HG02870 (cell line): ENCODE measurements at regions not wholly inside any gene's neighbourhood (a gene's known extent, or its start where the extent isn't known, plus 50 kb on each side); places are given as distances from the start of the nearest gene placed in this dataset.

ENCODE experiments used
- ATAC-seq: cut with Tn5 transposase; IDR thresholded peaks from one replicate; pipeline ENCODE4 v1.9.1; 2021; ENCODE audit warnings: mild to moderate bottlenecking, moderate library complexity; ENCODE audit not compliant: unreplicated experiment

DNA sequence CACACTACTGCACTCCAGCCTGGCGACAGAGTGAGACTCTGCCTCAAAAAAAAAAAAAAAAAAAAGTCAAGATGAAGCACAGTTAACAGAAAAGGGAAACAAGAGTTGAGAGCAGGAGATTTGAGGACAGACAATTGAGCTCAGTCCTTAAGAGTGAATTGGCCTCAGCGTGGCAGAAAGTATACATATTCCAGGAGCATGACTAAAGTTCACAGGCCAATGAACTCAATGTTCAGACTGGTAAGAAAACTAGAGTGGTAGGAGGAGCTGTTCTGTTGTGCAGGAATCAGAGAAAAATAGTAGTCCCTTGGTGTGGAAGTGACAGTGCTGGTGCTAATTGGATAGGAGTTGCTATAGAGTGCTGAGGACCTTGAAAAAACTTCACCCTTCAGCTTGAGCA is 60.0 kb downstream of the NRN1 start:
- ATAC-seq = no peak

DNA sequence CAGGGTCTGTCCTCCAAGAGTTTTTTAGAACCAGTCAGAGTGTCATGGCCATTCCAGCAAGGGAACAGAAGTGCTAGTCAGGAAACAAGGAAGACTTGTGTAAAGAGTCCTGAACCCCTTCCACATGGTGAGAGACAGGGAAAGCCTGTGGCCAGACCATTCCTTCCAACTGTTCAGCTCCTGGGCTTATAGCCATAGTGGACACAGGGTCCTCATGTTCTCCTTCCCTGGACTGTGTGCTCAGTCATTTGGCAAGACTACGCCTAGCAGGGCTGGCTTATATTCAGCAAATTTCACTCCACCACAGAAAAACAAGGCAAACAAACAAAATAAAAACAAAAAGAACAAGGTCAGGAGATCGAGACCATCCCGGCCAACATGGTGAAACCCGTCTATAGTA is 60.5 kb downstream of the NRN1 start:
- no peak for ATAC-seq

DNA sequence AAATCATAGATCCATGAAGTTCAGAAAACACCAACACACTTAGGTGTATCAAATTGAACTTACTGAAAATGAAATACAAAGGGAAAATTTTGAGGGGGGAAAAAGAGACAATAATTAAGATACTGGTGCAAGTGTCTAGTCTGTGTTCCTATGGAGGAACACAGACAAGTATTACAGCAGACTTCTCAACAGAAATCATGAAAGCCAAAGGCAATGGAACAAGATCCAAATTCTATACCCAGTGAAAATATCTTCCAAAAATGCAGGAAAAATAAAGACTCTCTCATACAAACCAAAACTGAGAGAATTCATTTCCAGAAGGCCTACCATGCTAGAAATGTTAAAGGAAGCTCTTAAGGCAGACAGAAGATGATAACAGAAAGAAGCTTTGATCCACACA is 63.1 kb downstream of the NRN1 start:
- ATAC-seq = no peak

DNA sequence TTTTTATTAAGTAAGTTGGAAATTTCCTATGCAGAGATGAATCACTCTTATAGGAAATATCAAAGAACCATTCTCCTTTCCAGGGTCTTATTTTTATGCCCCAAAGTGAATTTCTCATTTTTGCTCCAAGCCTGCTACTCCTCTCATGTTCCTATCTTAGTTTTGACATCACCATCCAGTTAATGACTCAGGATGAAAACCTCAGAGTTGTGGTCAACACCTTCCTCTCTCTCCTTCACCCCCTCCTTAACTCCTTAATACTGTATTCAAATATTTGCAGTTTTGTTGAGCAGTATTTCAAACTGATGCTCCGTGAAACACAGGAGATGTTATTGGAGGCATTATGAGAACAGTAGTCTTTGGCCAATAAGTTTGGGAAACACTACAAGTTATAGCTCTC is 64.1 kb downstream of the NRN1 start:
- ATAC-seq = no peak

DNA sequence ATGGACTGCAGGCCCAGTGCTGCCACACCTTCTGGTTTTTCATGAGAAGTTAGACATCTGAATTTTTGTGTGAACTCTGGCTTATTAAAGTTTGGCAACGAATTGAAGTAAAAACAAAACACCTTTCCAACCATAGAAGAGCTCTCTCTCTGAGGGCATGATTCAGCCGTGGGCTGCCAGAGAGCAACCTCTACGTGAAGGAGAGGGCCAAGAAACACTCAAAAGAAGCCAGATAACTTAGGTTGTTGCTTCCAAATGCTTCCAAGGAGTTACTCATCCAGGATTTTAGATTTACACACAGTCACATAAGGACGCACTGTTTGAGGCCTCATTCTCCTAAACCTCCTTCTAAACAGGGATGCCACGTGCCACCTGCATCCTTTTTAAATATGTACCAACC is 65.5 kb downstream of the NRN1 start:
- ATAC-seq = no peak

DNA sequence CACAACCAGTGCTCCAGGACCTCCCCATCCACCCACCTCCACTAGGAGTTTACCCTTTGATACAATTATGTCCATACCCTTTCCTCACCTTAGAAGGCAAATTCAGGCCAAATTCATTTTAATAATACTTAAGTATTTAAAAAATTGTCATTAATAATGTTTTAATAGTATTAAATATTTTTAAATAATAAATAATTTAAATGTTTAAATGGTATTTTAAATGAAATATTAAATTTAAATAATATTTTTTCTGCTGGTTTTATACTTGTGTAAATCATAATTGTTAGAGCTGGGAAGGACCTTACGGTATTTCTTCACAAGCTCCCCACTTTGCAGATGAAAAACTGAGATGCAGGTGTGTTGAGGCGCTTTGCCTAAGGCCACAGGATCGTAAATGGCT is 67.8 kb downstream of the NRN1 start:
- no peak for ATAC-seq

DNA sequence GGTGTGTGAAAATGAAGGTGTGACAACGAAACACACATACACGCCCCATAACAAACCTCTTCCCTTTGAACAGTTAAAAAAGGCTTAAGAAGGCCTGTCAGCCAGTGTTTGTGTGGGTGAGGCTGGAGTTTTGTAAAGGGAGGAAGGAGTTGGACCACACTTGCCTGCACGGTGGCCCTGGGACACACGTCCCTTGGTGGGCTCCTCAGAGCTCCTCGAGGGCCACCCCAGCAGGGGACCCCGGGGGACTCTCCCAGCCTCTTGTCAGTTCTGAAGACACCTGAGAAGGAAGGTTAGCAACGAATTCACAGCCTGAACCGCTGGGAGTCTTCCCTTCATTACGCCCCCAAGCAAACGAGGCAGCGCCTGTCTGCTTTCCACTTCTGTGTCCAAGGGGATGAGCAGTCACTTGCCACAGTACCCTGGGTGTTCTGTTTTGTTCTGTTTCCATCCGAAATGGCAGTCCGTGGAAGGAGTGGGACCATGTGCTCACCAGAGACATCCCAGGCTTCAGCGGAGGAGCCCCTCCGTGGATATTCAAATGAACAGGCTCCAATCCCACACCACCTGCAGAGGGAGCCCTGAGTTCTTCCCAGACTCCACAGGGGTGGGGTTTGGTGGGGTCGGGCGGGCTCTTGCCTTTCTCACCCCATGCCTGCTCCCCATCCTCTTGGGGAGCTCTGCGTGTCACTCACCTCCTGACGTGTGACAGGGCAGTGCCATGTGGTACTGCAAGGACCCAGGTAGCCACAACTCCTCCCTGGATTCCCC is 68.6 kb downstream of the NRN1 start:
- no peak for ATAC-seq

DNA sequence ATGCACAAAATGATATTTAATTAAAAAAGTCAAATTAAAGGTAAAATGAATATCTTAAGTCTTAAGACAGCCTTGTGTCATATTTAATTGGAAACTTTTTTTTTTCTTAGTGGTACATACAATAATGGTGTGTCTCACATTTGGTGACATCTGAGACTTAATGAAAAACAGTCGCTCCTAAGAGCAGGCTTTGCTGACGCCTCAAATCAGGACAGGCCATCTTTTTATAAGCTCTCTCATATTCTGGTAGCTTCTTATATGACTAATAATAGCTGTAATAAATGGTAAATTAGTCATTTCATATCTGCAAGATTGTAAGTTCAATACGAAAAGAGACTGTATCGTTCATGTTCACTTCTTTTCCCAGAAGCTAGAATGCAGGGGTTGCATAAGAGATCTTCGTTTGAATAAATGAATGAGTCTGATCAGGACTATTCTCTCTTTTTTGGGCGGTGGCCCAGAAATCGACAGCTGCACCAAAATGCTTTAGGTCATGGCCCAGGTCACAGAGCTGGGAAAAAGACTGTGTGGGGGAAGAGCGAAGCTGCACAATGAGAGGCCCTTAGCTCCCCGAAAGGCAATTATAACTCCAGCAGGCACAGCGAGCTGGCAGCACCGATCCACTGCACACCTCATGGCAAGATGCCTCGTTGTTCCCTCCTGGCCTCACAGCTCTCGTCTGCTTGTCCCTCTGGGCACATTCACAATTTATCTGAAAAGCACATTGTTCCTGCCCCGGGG is 69.4 kb downstream of the NRN1 start:
- ATAC-seq = no peak

DNA sequence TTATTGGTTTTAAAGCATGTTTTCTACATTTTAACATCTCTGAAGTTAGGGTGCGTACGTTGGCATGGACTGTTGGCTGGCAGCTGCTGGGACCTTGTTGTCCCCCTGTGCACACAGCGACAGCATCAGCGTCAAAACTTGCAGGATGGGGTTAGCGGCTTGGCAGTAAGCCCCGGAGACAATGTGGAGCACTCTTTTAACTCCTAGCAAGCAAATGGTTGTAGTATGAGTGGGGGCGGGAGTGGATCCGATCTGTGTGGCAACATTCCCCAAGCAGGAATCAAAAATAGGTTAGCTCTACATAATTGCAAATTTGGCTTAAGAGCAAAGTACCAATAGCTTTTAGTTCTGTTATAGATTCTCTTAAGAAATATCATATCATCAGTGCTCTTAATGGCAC is 70.1 kb downstream of the NRN1 start:
- no peak for ATAC-seq

DNA sequence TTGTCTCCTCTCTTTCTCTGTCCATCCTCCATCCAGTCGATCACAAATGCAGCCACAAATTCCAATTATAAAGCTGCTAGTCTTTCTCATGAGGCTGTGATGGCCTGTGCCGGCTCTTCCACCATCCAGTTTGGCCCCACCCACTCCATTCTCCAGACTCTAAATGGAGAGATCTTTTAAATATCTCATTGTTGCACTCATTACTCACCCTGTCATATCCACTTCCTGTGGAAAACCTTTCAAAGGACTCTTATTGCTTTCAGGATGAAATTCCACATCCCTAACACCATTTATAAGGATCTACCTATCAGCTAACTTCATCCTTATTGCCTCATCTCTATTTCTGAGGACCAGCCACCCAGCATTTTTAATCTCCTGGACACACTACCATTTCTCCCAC is 70.6 kb downstream of the NRN1 start:
- ATAC-seq = no peak

DNA sequence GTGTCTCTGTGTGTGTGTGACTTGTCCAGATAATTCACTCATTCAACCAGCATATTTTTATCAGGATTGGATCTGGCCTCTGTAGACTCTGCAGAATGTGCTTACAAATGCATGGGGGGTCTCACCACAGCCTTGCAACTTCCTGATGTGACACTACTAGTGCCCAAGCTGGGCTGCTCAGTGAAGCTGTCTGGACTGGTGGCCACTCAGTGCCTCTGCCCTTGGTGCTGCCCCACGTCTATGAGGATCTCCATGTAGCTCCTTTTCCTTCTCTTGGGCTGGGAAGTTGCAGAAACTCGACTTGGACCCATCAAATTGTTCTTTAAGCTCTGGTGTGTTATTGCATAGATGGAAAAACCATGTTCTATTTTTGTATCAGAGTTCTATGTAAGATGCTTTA is 75.8 kb downstream of the NRN1 start:
- no peak for ATAC-seq

DNA sequence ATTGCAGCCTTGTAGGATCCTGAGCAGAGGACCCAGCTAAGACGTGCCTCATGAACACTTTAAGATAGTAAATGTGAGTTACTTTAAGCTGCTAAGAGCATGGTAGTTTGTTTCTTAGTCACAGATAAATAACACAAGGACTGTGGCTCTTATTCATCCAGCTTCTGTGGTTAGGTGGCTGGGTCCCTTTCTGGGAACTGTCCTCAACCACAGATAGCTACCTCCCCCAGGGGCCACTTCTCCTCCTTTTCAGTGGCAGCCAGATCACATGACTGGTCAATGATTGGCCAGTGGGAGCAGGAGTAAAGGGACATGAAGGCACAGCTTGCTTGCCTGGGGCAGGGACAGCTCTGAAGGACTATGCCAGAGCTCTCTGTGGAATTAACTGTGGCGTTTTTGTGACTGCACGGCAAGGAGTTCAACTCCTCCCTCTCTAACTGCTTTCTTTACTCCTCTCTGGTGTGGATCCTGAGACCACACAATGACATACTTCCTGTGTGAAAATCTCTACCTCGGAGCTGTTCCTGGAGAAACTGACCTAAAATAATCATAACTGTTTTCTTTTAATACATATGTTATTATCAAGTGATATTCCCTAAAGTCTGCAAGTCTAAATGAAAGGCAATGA is 76.5 kb downstream of the NRN1 start:
- ATAC-seq = no peak

DNA sequence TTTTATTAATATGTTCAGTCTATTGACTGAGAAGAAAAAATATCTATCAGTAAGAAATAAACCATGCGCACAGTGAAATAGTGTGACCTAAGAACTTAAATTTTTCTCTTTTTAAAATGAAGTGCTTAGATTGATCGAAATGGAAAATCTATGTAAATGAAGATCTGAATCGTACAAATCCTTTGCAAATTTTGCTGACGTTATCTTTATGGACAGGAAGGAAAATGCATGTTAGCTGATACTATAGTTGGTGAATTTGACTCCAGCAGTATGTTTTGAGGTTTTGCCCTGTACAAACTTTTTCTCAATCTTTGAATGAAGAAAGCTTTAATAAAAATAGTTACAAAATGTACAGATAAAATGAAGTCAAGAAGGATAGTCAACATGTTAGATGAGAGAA is 82.9 kb downstream of the NRN1 start:
- ATAC-seq = no peak

DNA sequence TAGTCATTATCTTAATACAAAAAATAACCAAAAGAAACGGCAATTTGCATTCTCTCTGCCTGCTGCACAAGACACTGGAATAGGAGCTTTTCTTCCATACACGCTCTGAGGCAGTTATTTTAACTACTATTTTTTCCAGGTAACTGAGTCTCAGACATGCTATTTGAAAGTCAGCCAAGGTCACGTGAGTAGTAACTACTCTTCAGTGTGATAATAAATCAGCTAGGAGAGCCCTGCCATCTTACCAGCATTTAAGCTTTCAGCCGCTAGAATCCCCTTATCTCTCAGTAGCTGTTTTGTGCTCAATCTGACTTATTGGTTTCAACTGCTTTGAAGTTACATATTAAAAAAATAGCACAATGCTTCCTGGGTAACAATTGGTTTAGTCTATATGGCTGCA is 84.5 kb downstream of the NRN1 start:
- ATAC-seq = no peak

DNA sequence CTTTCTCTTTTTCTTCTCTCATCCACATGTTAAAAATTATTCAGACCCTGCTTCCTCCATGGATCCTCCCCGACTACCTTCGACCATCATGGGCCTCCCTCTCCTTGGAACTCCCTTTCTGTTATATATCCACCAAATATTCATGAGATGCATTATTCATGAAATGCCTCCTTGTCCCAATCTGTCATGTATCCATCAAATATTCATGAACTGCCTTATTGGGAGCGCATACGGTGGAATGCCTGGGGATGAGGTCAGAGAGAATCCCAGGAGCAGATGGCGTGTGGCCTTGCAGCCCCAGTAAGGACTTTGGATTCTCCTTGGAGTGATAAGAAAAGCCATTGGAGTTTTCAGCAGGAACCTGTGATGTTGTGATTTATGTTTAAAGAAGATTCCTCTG is 97.0 kb downstream of the NRN1 start:
- no peak for ATAC-seq

DNA sequence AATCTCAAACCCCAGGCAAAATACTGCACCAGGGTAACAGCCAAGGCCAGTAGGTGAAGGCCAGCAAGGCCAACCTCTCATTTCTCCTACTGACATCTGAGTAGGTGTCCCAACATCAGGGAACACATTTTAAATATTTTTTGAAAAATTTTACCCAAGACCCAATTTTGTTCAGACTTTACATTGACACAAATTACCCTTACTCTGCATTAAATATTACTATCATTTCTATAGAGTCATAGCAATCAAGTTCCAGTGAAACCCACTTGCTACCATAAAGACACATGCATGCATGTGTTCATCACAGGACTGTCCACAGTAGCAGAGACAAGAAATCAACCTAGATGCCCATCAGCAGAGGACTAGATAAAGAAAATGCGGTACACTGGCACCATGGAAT is 99.9 kb downstream of the NRN1 start:
- no peak for ATAC-seq

DNA sequence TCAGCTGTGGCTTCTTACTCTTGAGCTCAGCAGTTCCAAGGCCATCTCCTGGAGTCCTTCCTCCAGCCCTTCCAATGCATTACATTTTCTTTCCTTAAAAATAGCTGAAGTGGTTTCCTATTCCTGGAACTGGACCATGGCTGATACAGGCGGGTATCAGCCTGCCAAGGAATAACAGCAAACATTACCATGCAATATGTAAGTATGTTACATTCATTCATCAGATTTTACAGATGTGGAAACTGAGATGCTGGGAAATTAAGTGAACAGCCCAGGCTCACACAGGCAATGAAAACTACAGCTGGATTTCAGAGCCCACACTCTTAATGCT is 100.4 kb downstream of the NRN1 start:
- ATAC-seq = no peak

DNA sequence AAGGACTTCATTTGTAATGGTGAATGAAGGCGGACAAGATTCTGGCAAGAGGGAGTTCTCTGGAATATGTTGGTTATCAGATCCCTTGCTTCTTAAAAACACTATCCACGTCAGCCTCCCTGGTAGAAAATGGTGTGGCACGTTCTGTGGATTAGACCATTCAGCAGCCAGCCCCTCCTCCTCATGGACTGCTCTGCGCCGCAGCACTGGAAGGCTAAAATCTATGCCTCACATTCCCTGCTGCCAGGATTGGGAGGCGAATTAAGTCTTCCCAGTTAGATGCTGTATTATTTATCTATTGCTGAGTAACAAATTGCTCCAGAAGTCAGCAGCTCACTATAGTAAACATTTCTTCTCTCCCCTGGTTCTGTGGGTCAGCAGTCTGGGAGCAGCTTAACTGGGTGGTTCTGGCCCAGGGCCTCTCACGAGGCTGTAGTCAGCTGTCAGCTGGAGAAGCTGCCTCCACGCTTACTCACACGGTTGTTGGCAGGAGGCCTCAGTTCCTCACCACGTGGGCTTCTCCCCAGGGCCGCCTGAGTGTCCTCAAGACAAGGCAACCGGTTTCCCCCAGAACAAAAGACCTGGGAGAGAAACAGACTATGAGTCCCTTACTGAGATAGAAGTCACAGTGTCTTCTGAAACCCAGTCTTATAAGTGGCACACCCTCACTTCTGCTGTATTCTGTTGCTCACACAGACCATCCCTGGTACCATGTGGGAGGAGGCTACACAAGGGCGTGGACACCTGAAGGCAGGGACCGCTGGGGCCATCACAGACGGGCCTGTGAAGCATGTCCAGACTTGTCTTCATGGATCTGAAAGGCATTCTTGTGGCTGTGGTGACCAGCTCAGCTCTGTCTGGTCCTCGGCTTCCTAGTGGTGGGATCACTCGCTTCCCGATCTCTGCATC is 101.0 kb downstream of the NRN1 start:
- no peak for ATAC-seq

DNA sequence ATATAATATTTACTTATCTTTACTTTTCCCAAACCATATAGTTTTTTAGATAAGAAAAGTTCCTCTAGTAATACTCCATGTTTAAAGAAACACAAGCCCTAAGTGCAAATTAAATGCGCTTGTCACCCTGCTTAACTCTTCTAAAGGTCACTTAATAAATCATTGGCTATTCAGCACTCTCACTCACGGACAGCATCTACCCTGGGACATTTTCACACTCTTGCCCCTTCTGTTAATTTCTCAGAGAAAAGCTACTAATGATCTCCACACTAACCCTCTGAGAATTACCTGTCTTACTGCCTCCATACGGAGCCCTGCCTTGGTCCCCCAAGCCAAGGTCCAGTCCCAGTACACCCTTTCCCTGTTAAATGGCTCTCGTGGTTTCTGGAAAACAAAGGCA is 102.2 kb downstream of the NRN1 start:
- ATAC-seq = no peak

DNA sequence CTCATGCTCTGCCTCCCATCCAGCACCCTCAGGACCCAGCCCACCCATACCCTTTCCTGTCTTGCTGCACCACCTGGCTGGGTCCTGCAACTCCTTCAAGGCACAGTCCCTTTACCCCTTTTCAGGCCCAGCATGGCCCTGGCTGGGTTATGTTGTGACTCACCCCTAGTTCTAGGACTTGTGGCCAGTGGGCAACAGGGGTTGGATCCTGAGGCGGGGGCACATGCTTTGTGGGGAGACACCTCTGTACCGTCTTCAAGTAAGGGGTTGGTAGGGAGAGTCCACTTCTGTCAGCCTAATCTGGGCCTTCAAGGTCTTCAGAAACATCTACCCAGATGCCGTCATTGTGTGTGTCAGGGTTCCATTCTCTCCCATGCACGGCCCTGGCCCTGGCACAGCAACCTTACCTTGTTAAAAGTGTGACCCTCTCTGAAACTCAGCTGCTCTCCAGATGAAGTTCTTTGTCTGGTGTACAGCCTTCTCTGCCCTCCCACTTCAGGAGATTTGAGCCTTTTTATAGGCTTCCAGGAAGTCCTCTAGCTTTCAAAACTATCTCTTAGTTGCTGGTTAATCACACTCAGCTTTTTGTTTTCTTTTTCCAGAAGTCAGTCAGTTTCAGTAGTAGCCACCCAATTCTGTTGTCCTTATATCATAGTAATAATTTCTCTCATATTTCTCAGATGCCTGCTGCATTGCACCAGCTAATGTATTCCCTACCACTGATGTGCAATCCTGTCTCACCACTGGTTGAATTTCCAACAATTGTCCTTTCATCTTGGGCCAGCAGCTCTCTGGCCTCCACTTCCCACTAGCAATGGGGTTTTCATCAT is 107.3 kb downstream of the NRN1 start:
- ATAC-seq = no peak
